SK-N-SH (cell line): ENCODE measurements at regions not wholly inside any gene's neighbourhood (a gene's known extent, or its start where the extent isn't known, plus 50 kb on each side); places are given as distances from the start of the nearest gene placed in this dataset.

Source experiments
- CTCF ChIA-PET: fragments of 300-600, 350-600 bp; formaldehyde crosslinking; extraction: SDS; loops from one replicate; lab custom pipeline; 2021; lab: Yijun Ruan, JAX
- POLR2A ChIA-PET: fragments of 350-600 bp; sonication (Branson Sonifier 250); formaldehyde crosslinking; extraction: SDS; loops from one replicate; lab custom pipeline; 2020; ENCODE audit warnings: antibody characterized with exemption, inconsistent platforms; lab: Yijun Ruan, JAX
- DNase-seq: peaks from one replicate; pipeline ENCODE4 v3.0.0; 2012
- H2AFZ ChIP-seq: fragments of 200-600 bp; sonication (generic); 2 replicates; pipeline ENCODE4 v1.8.1; 2016; ENCODE audit warnings: antibody characterized with exemption, mild to moderate bottlenecking, low read depth
- H3F3A ChIP-seq: fragments of 200-600 bp; sonication (generic); replicated peaks from 2 replicates; pipeline ENCODE3; 2016; ENCODE audit warnings: antibody characterized with exemption, mild to moderate bottlenecking; ENCODE audit not compliant: insufficient read depth
- H3K27ac ChIP-seq, 2 experiments: fragments of 200-500 bp in 1 of 2; fragments of 200-600 bp in 1 of 2; sonication (Bioruptor generic) in 1 of 2; sonication (generic), shearing (Covaris generic) in 1 of 2; 2 replicates each; pipeline versions ENCODE4 v1.5.1 to v1.6.1; 2014 to 2016; ENCODE audit warnings: low read depth in 2 of 2, inconsistent platforms in 1 of 2, low read length in 1 of 2, mild to moderate bottlenecking in 1 of 2, mixed read lengths in 1 of 2
- H3K27me3 ChIP-seq: fragments of 200-600 bp; sonication (generic), shearing (Covaris generic); 2 replicates; pipeline ENCODE4 v1.6.1; 2016; ENCODE audit warnings: mixed run types; ENCODE audit not compliant: insufficient read depth
- H3K36me3 ChIP-seq, 2 experiments: fragments of 200-500 bp in 1 of 2; fragments of 200-600 bp in 1 of 2; sonication (Bioruptor generic) in 1 of 2; sonication (generic) in 1 of 2; replicated peaks in 1 of 2; 2 replicates each; pipeline versions ENCODE3 to v1.5.1; 2014 to 2016; ENCODE audit warnings: low read length in 1 of 2, mild to moderate bottlenecking in 1 of 2; ENCODE audit not compliant: insufficient read depth in 2 of 2, control insufficient read depth in 1 of 2
- H3K4me1 ChIP-seq, 2 experiments: fragments of 200-500 bp in 1 of 2; fragments of 200-600 bp in 1 of 2; sonication (Bioruptor generic) in 1 of 2; sonication (generic), shearing (Covaris generic) in 1 of 2; 2 replicates each; pipeline versions ENCODE4 v1.5.1 to v1.6.1; 2014 to 2016; ENCODE audit warnings: low read depth in 1 of 2, low read length in 1 of 2, mixed run types in 1 of 2; ENCODE audit not compliant: insufficient read depth in 2 of 2, control insufficient read depth in 1 of 2
- H3K4me2 ChIP-seq: fragments of 200-600 bp; sonication (generic), shearing (Covaris generic); 2 replicates; pipeline ENCODE4 v1.6.1; 2017; ENCODE audit warnings: mixed run types
- H3K4me3 ChIP-seq, 2 experiments: fragments of 200-500 bp in 1 of 2; fragments of 200-600 bp in 1 of 2; sonication (Bioruptor generic) in 1 of 2; sonication (generic), shearing (Covaris generic) in 1 of 2; 2 replicates each; pipeline versions ENCODE4 v1.5.1 to v1.8.1; 2014 to 2016; ENCODE audit warnings: low read depth in 2 of 2, inconsistent platforms in 1 of 2, low read length in 1 of 2, mild to moderate bottlenecking in 1 of 2, mixed read lengths in 1 of 2, moderate library complexity in 1 of 2
- H3K79me2 ChIP-seq: fragments of 200-600 bp; sonication (generic); 2 replicates; pipeline ENCODE4 v1.8.1; 2017; ENCODE audit warnings: mild to moderate bottlenecking; ENCODE audit not compliant: insufficient read depth
- H3K9ac ChIP-seq: fragments of 200-600 bp; sonication (generic); 2 replicates; pipeline ENCODE4 v1.6.1; 2017; ENCODE audit warnings: mixed run types
- H3K9me2 ChIP-seq: fragments of 200-600 bp; sonication (generic); 2 replicates; pipeline ENCODE4 v1.6.1; 2017; ENCODE audit warnings: mixed run types
- H3K9me3 ChIP-seq: fragments of 200-600 bp; sonication (generic); 2 replicates; pipeline ENCODE4 v1.6.1; 2017; ENCODE audit warnings: mixed run types, mild to moderate bottlenecking, moderate library complexity
- H4K20me1 ChIP-seq: fragments of 200-600 bp; sonication (generic); 2 replicates; pipeline ENCODE4 v1.6.1; 2017; ENCODE audit warnings: mild to moderate bottlenecking, mixed run types; ENCODE audit not compliant: insufficient read depth
- RFX5 ChIP-seq: IDR thresholded peaks from 2 replicates; pipeline ENCODE4 v1.6.1; 2012; ENCODE audit warnings: mild to moderate bottlenecking, improper control_type of control experiment, low read length
- WGBS: methylation state at CpG from one replicate; pipeline ENCODE4 v1.1.6; 2017; ENCODE audit warnings: low lambda C conversion rate; 5-methylcytosine and 5-hydroxymethylcytosine counted together
- small RNA-seq, 7 experiments: library from RNA; depleted of rRNA; stranded (forward); fragments of <200 nt; gene quantifications; one replicate each; pipeline ENCODE3, GENCODE V24; 2012
- TF ChIP-seq, protein P1 (sequence below): IDR thresholded peaks from 2 replicates; pipeline ENCODE4 v1.4.0; 2012; ENCODE audit warnings: low read depth, borderline replicate concordance
- TF ChIP-seq, protein P2 (sequence below): fragments of 150-350 bp; IDR thresholded peaks from 2 replicates; pipeline ENCODE4 v1.6.1; 2016; ENCODE audit warnings: mild to moderate bottlenecking, low read depth, low read length

DNA sequence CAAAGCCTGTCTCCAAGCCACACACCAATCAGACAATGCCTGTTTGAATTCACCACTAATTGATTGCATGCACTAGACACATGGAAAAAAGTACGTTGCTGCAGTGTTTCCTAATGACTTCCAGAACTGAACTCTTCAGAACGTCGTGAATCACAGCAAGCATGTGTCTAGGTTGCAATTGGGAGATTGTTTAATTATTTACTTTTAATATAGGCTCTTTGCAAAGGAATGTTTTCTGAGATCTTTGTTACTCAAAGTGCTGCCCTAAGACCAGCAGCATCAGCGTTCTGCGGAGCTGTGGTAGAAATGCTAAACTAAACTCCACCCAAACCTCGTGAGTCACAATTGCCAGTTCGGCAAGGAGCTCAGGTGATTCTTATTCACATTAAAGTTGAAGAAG, 52.7 kb upstream of the CCDC68 start:
- no peak overlapping the region for H3K4me2 ChIP-seq
- 73% methylated on average over 7 of the region's 7 CpGs for WGBS
- no peaks in the 10 kb centered on the region for H3K27me3 ChIP-seq
- H3K9me3 ChIP-seq = no peaks in the 10 kb centered on the region
- no peaks in the 10 kb centered on the region for H3K36me3 ChIP-seq
- POLR2A ChIA-PET = no interaction called here
- no peaks in the 10 kb centered on the region for H4K20me1 ChIP-seq
- TF ChIP-seq, protein P1, sequence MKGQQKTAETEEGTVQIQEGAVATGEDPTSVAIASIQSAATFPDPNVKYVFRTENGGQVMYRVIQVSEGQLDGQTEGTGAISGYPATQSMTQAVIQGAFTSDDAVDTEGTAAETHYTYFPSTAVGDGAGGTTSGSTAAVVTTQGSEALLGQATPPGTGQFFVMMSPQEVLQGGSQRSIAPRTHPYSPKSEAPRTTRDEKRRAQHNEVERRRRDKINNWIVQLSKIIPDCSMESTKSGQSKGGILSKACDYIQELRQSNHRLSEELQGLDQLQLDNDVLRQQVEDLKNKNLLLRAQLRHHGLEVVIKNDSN = no peak
- TF ChIP-seq, protein P2, sequence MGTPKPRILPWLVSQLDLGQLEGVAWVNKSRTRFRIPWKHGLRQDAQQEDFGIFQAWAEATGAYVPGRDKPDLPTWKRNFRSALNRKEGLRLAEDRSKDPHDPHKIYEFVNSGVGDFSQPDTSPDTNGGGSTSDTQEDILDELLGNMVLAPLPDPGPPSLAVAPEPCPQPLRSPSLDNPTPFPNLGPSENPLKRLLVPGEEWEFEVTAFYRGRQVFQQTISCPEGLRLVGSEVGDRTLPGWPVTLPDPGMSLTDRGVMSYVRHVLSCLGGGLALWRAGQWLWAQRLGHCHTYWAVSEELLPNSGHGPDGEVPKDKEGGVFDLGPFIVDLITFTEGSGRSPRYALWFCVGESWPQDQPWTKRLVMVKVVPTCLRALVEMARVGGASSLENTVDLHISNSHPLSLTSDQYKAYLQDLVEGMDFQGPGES = no peak
- TF ChIP-seq RFX5 = no peak
- TF ChIP-seq, all 33 proteins: peak for 0
- Histone ChIP-seq H3K4me3 (no peak overlapping the region), H2AFZ (no peak overlapping the region), H3K27ac (no peak overlapping the region), H3F3A (no peaks in the 10 kb centered on the region), H3K4me1 (no peaks in the 10 kb centered on the region), H3K79me2 (no peaks in the 10 kb centered on the region), H3K9me2 (no peaks in the 10 kb centered on the region), H3K9ac (no peak overlapping the region)
- CTCF ChIA-PET = no interaction called here
- DNase-seq = no peak

Small RNAs in the stretch of these regions (small RNA-seq; reads per million reads assigned to genes)
- 0 reads per million in 7 experiments for gene RNA5SP459
